ENCODE measurements at regions not wholly inside any gene's neighbourhood (a gene's known extent, or its start where the extent isn't known, plus 50 kb on each side); places are given as distances from the start of the nearest gene placed in this dataset.

- no peaks in the 10 kb centered on the region for H3K79me2 ChIP-seq (ENCODE audit: control insufficient read depth, insufficient read depth, low read length, poor library complexity)
- no peak for DNase-seq
- WGBS (ENCODE audit: extremely low coverage, insufficient coverage, insufficient read length): no CpG with 5 or more reads among the region's 5 CpGs
- H3K79me1 ChIP-seq (ENCODE audit: low read length): no peaks in the 10 kb centered on the region
- H3K4me2 ChIP-seq (ENCODE audit: low read length): no peak overlapping the region
- H3K4me3 ChIP-seq (ENCODE audit: low read depth, low read length): peak overlapping the region; percentile 36
- no peak overlapping the region for H3K23ac ChIP-seq (ENCODE audit: low read length)
- no peak overlapping the region for H2BK5ac ChIP-seq (ENCODE audit: low read depth, low read length, poor library complexity)
- H3K27ac ChIP-seq (ENCODE audit: low read depth, low read length): no peak overlapping the region
- no peak overlapping the region for H2BK12ac ChIP-seq (ENCODE audit: low read length)
- H2BK120ac ChIP-seq (ENCODE audit: insufficient read depth, low read length, poor library complexity): no peak overlapping the region
- H2AFZ ChIP-seq (ENCODE audit: insufficient read depth, low read length, poor library complexity): no peak overlapping the region
- H3K27me3 ChIP-seq (ENCODE audit: insufficient read depth, low read length): no peaks in the 10 kb centered on the region
- H4K91ac ChIP-seq (ENCODE audit: low read depth, low read length): no peak overlapping the region
- peaks cover 2% of the 10 kb centered on the region for H3K9me3 ChIP-seq (ENCODE audit: insufficient read depth, low read depth, low read length)
- H3K9ac ChIP-seq (ENCODE audit: low read length): no peak overlapping the region
- H3K36me3 ChIP-seq (ENCODE audit: control insufficient read depth in 1 of 2, insufficient read depth in 2 of 2, low read length in 2 of 2): no peaks in the 10 kb centered on the region
- no peak overlapping the region for H4K12ac ChIP-seq (ENCODE audit: low read depth, low read length)
- no peak overlapping the region for H4K8ac ChIP-seq (ENCODE audit: low read depth, low read length)
- no peak overlapping the region for H3K4ac ChIP-seq (ENCODE audit: low read depth, low read length)
- no peak overlapping the region for H2AK5ac ChIP-seq (ENCODE audit: low read length)
- H3K4me1 ChIP-seq (ENCODE audit: control insufficient read depth in 1 of 2, insufficient read depth in 2 of 2, low read length in 2 of 2): no peaks in the 10 kb centered on the region
- no peak overlapping the region for H3K18ac ChIP-seq (ENCODE audit: low read length)
- H3K14ac ChIP-seq (ENCODE audit: low read length): no peak overlapping the region
Measured at GRCh38 chr10:120741396-120741795, 109.8 kb upstream of the WDR11 start.

GRCh38 chr10:120742373-120742772 lies 108.8 kb upstream of the WDR11 start:
- Histone ChIP-seq H3K18ac (ENCODE audit: low read length) (no peak overlapping the region), H3K79me1 (ENCODE audit: low read length) (no peaks in the 10 kb centered on the region), H2BK5ac (ENCODE audit: low read depth, low read length, poor library complexity) (no peak overlapping the region), H3K23ac (ENCODE audit: low read length) (no peak overlapping the region), H2BK12ac (ENCODE audit: low read length) (no peak overlapping the region), H3K27me3 (ENCODE audit: insufficient read depth, low read length) (no peaks in the 10 kb centered on the region), H3K4ac (ENCODE audit: low read depth, low read length) (no peak overlapping the region), H3K79me2 (ENCODE audit: control insufficient read depth, insufficient read depth, low read length, poor library complexity) (no peaks in the 10 kb centered on the region), H3K27ac (ENCODE audit: low read depth, low read length) (no peak overlapping the region), H3K4me1 (ENCODE audit: control insufficient read depth in 1 of 2, insufficient read depth in 2 of 2, low read length in 2 of 2) (no peaks in the 10 kb centered on the region), H2AFZ (ENCODE audit: insufficient read depth, low read length, poor library complexity) (no peak overlapping the region), H3K9me3 (ENCODE audit: insufficient read depth, low read depth, low read length) (peaks cover 2% of the 10 kb centered on the region), H2BK120ac (ENCODE audit: insufficient read depth, low read length, poor library complexity) (no peak overlapping the region), H3K9ac (ENCODE audit: low read length) (no peak overlapping the region), H4K8ac (ENCODE audit: low read depth, low read length) (no peak overlapping the region), H4K91ac (ENCODE audit: low read depth, low read length) (no peak overlapping the region), H3K4me3 (ENCODE audit: low read depth, low read length) (no peak overlapping the region), H3K14ac (ENCODE audit: low read length) (no peak overlapping the region), H3K4me2 (ENCODE audit: low read length) (no peak overlapping the region), H2AK5ac (ENCODE audit: low read length) (no peak overlapping the region), H4K12ac (ENCODE audit: low read depth, low read length) (no peak overlapping the region), H3K36me3 (ENCODE audit: control insufficient read depth in 1 of 2, insufficient read depth in 2 of 2, low read length in 2 of 2) (no peaks in the 10 kb centered on the region)
- DNase-seq: no peak
- no CpG with 5 or more reads among the region's 4 CpGs for WGBS (ENCODE audit: extremely low coverage, insufficient coverage, insufficient read length)

GRCh38 chr10:120744040-120744439 lies 107.1 kb upstream of the WDR11 start:
- H3K27me3 ChIP-seq (ENCODE audit: insufficient read depth, low read length): no peaks in the 10 kb centered on the region
- no peak overlapping the region for H2BK12ac ChIP-seq (ENCODE audit: low read length)
- WGBS (ENCODE audit: extremely low coverage, insufficient coverage, insufficient read length): no CpG with 5 or more reads among the region's 5 CpGs
- H3K4me3 ChIP-seq (ENCODE audit: low read depth, low read length): no peak overlapping the region
- peaks cover 2% of the 10 kb centered on the region for H3K9me3 ChIP-seq (ENCODE audit: insufficient read depth, low read depth, low read length)
- no peak overlapping the region for H2BK120ac ChIP-seq (ENCODE audit: insufficient read depth, low read length, poor library complexity)
- H4K8ac ChIP-seq (ENCODE audit: low read depth, low read length): no peak overlapping the region
- H3K27ac ChIP-seq (ENCODE audit: low read depth, low read length): no peak overlapping the region
- no peak overlapping the region for H3K4me2 ChIP-seq (ENCODE audit: low read length)
- no peaks in the 10 kb centered on the region for H3K36me3 ChIP-seq (ENCODE audit: control insufficient read depth in 1 of 2, insufficient read depth in 2 of 2, low read length in 2 of 2)
- H3K23ac ChIP-seq (ENCODE audit: low read length): no peak overlapping the region
- no peak overlapping the region for H2BK5ac ChIP-seq (ENCODE audit: low read depth, low read length, poor library complexity)
- no peak overlapping the region for H2AFZ ChIP-seq (ENCODE audit: insufficient read depth, low read length, poor library complexity)
- H3K4me1 ChIP-seq (ENCODE audit: control insufficient read depth in 1 of 2, insufficient read depth in 2 of 2, low read length in 2 of 2): no peaks in the 10 kb centered on the region
- no peak overlapping the region for H4K91ac ChIP-seq (ENCODE audit: low read depth, low read length)
- no peak overlapping the region for H2AK5ac ChIP-seq (ENCODE audit: low read length)
- no peaks in the 10 kb centered on the region for H3K79me2 ChIP-seq (ENCODE audit: control insufficient read depth, insufficient read depth, low read length, poor library complexity)
- H4K12ac ChIP-seq (ENCODE audit: low read depth, low read length): no peak overlapping the region
- H3K14ac ChIP-seq (ENCODE audit: low read length): no peak overlapping the region
- no peak for DNase-seq
- H3K9ac ChIP-seq (ENCODE audit: low read length): no peak overlapping the region
- no peak overlapping the region for H3K4ac ChIP-seq (ENCODE audit: low read depth, low read length)
- H3K79me1 ChIP-seq (ENCODE audit: low read length): no peaks in the 10 kb centered on the region
- H3K18ac ChIP-seq (ENCODE audit: low read length): no peak overlapping the region

GRCh38 chr10:120746001-120746777 lies 105.0 kb upstream of the WDR11 start:
- H3K23ac ChIP-seq (ENCODE audit: low read length): peak overlapping the region; percentile 81
- no peaks in the 10 kb centered on the region for H3K79me1 ChIP-seq (ENCODE audit: low read length)
- H4K12ac ChIP-seq (ENCODE audit: low read depth, low read length): no peak overlapping the region
- no peak overlapping the region for H2AK5ac ChIP-seq (ENCODE audit: low read length)
- no peak overlapping the region for H2BK12ac ChIP-seq (ENCODE audit: low read length)
- H3K9me3 ChIP-seq (ENCODE audit: insufficient read depth, low read depth, low read length): peaks cover 2% of the 10 kb centered on the region
- H3K27me3 ChIP-seq (ENCODE audit: insufficient read depth, low read length): no peaks in the 10 kb centered on the region
- no peaks in the 10 kb centered on the region for H3K36me3 ChIP-seq (ENCODE audit: control insufficient read depth in 1 of 2, insufficient read depth in 2 of 2, low read length in 2 of 2)
- no peak overlapping the region for H3K4ac ChIP-seq (ENCODE audit: low read depth, low read length)
- no peak overlapping the region for H3K4me3 ChIP-seq (ENCODE audit: low read depth, low read length)
- H4K8ac ChIP-seq (ENCODE audit: low read depth, low read length): no peak overlapping the region
- H3K18ac ChIP-seq (ENCODE audit: low read length): no peak overlapping the region
- H3K4me2 ChIP-seq (ENCODE audit: low read length): no peak overlapping the region
- no peak overlapping the region for H2BK5ac ChIP-seq (ENCODE audit: low read depth, low read length, poor library complexity)
- H3K9ac ChIP-seq (ENCODE audit: low read length): peak overlapping the region; percentile 72
- no peak overlapping the region for H3K14ac ChIP-seq (ENCODE audit: low read length)
- no peak overlapping the region for H4K91ac ChIP-seq (ENCODE audit: low read depth, low read length)
- no peak for DNase-seq
- no peak overlapping the region for H3K27ac ChIP-seq (ENCODE audit: low read depth, low read length)
- no CpG with 5 or more reads among the region's 4 CpGs for WGBS (ENCODE audit: extremely low coverage, insufficient coverage, insufficient read length)
- no peaks in the 10 kb centered on the region for H3K4me1 ChIP-seq (ENCODE audit: control insufficient read depth in 1 of 2, insufficient read depth in 2 of 2, low read length in 2 of 2)
- H2AFZ ChIP-seq (ENCODE audit: insufficient read depth, low read length, poor library complexity): no peak overlapping the region
- H3K79me2 ChIP-seq (ENCODE audit: control insufficient read depth, insufficient read depth, low read length, poor library complexity): no peaks in the 10 kb centered on the region
- H2BK120ac ChIP-seq (ENCODE audit: insufficient read depth, low read length, poor library complexity): no peak overlapping the region

Data from trophoblast cell (in vitro differentiated cells and primary cell).